ENCODE measurements at regions not wholly inside any gene's neighbourhood (a gene's known extent, or its start where the extent isn't known, plus 50 kb on each side); places are given as distances from the start of the nearest gene placed in this dataset.

DNA sequence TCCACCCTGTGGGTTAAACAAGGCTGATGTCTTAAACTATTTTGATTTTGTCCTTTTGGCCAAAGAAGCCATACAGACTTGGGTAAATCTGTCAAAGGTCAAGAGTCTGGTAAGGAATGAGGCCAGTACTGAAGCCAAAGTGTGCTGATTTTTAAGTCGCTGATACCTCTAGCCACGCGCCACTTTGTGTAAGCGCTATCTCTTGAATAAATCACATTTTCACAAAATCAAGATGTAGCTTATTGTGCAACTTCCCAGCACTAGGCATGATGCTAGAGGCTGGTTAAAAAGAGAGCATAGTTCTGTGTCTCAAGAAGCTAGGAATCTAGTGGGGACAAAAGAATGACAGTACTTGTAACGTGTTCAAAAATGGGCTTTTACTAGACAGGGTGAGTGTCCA lies 510.6 kb upstream of the RAB6C start:
- H3K4me3 ChIP-seq (ENCODE audit: low read length in 2 of 2) = no peak overlapping the region
- no peak for DNase-seq (ENCODE audit: low read depth in 6 of 9, low spot score in 9 of 9)
- no peak overlapping the region for H3K27ac ChIP-seq (ENCODE audit: low read depth in 1 of 2, low read length in 1 of 2)
- 95% methylated on average over 5 of the region's 5 CpGs for WGBS
- no peaks in the 10 kb centered on the region for H3K9me3 ChIP-seq (ENCODE audit: control insufficient read depth in 2 of 2, insufficient read depth in 1 of 2, low read length in 1 of 2)
- no peaks in the 10 kb centered on the region for H3K4me1 ChIP-seq (ENCODE audit: control insufficient read depth in 2 of 2, insufficient read depth in 2 of 2, low read length in 2 of 2)
- H3K36me3 ChIP-seq (ENCODE audit: control insufficient read depth in 2 of 2, insufficient read depth in 2 of 2, low read length in 1 of 2) = no peaks in the 10 kb centered on the region
- no peaks in the 10 kb centered on the region for H3K27me3 ChIP-seq (ENCODE audit: control insufficient read depth in 2 of 2, insufficient read depth in 1 of 2, low read length in 1 of 2)

DNA sequence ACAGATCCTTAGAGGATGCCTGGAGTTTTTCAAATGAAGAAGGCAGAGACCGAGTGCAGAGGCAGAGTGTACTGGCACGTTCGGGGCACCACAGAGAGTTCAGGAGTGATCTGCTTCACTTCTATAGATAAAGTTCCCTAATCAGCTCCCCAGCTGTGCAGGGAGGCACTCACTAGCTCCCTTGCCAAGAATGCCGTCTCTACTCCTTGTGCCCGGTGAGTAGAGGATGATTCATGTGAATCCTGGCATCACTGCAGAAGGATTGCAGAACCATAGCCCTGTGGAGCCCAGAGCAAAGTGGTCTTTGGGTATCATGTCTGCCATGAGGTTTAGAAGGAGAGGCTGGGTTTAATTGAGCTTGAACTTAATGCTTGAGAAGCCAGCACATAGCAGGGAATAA lies 510.1 kb upstream of the RAB6C start:
- no peaks in the 10 kb centered on the region for H3K27me3 ChIP-seq (ENCODE audit: control insufficient read depth in 2 of 2, insufficient read depth in 1 of 2, low read length in 1 of 2)
- no peaks in the 10 kb centered on the region for H3K9me3 ChIP-seq (ENCODE audit: control insufficient read depth in 2 of 2, insufficient read depth in 1 of 2, low read length in 1 of 2)
- H3K4me1 ChIP-seq (ENCODE audit: control insufficient read depth in 2 of 2, insufficient read depth in 2 of 2, low read length in 2 of 2) = no peaks in the 10 kb centered on the region
- H3K4me3 ChIP-seq (ENCODE audit: low read length in 2 of 2) = no peak overlapping the region
- no peak for DNase-seq (ENCODE audit: low read depth in 6 of 9, low spot score in 9 of 9)
- H3K36me3 ChIP-seq (ENCODE audit: control insufficient read depth in 2 of 2, insufficient read depth in 2 of 2, low read length in 1 of 2) = no peaks in the 10 kb centered on the region
- H3K27ac ChIP-seq (ENCODE audit: low read depth in 1 of 2, low read length in 1 of 2) = no peak overlapping the region
- 78% methylated on average over 5 of the region's 5 CpGs for WGBS

DNA sequence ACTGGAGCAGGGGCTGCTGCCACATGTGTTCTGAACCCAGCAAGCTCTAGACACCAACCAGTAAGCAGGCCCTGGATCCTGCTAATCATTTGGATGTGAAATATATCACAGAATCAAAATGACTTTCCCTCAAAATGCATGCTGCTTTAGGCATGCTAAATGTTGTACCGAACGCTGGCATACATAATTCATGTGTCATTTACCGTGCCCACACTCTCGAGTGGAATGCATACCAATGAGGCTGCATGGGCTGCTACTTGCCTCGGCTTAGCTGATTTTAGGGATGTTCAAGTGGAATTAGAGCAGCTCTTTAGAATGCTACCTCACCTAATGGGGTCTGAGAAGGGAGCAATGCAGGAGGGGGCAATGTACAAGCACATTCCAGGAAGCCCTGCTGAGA lies 509.6 kb upstream of the RAB6C start:
- WGBS = 92% methylated on average over 5 of the region's 5 CpGs
- Histone ChIP-seq H3K9me3 (ENCODE audit: control insufficient read depth in 2 of 2, insufficient read depth in 1 of 2, low read length in 1 of 2) (no peaks in the 10 kb centered on the region), H3K27ac (ENCODE audit: low read depth in 1 of 2, low read length in 1 of 2) (no peak overlapping the region), H3K4me3 (ENCODE audit: low read length in 2 of 2) (no peak overlapping the region), H3K36me3 (ENCODE audit: control insufficient read depth in 2 of 2, insufficient read depth in 2 of 2, low read length in 1 of 2) (no peaks in the 10 kb centered on the region), H3K4me1 (ENCODE audit: control insufficient read depth in 2 of 2, insufficient read depth in 2 of 2, low read length in 2 of 2) (no peaks in the 10 kb centered on the region), H3K27me3 (ENCODE audit: control insufficient read depth in 2 of 2, insufficient read depth in 1 of 2, low read length in 1 of 2) (no peaks in the 10 kb centered on the region)
- DNase-seq (ENCODE audit: low read depth in 6 of 9, low spot score in 9 of 9) = no peak

DNA sequence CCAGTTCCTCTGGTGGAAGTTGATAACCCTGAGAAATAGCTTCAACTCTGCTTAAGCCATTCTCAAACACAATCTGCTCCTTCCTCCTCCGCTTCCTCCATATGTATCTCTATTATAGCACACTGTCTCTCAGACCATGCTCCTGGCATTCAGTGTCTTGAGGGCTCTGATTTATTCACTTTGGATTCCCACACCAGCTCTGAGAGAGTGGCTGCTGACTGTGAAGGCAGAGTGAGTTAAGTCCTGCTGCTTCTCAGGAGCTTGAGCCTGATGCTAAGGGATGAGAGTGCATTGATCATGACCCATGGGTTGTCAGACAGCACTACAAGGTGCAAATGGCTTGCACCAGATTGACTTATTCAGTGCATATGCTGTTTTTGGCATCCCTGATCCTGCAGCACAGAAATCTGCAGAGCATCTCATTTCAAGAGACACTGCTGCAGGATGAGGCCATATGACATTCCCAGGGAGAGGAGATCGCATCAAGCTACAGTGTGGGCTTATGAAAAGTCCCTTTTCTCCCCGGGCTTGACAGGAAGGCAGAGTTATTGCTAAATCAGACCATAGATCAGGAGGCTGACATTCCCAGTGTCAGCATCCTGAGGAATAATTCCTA lies 500.5 kb upstream of the RAB6C start:
- WGBS = 74% methylated on average over 3 of the region's 3 CpGs
- no peak overlapping the region for H3K4me3 ChIP-seq (ENCODE audit: low read length in 2 of 2)
- H3K27me3 ChIP-seq (ENCODE audit: control insufficient read depth in 2 of 2, insufficient read depth in 1 of 2, low read length in 1 of 2) = no peaks in the 10 kb centered on the region
- H3K36me3 ChIP-seq (ENCODE audit: control insufficient read depth in 2 of 2, insufficient read depth in 2 of 2, low read length in 1 of 2) = no peaks in the 10 kb centered on the region
- H3K4me1 ChIP-seq (ENCODE audit: control insufficient read depth in 2 of 2, insufficient read depth in 2 of 2, low read length in 2 of 2) = no peaks in the 10 kb centered on the region
- H3K9me3 ChIP-seq (ENCODE audit: control insufficient read depth in 2 of 2, insufficient read depth in 1 of 2, low read length in 1 of 2) = no peaks in the 10 kb centered on the region
- no peak for DNase-seq (ENCODE audit: low read depth in 6 of 9, low spot score in 9 of 9)
- no peak overlapping the region for H3K27ac ChIP-seq (ENCODE audit: low read depth in 1 of 2, low read length in 1 of 2)

DNA sequence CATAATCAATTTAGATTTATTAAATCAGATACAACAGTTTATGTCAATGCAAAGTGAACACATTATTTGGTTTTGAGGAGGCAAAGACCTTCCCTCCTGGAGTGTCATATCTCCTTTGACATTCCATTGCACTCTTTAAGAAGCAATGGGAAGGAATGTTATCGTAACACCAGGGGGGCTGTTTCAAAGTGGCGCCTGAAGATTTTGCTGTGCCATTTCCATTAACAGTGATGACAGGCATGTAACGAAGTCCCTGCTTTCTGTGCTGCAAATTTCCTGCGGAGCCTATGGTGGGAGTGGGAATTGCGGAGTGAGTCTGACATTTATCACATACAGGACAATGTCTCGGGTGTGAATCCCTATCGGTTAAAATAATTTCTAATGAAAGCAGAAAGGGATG lies 499.6 kb upstream of the RAB6C start:
- Histone ChIP-seq H3K9me3 (ENCODE audit: control insufficient read depth in 2 of 2, insufficient read depth in 1 of 2, low read length in 1 of 2) (no peaks in the 10 kb centered on the region), H3K36me3 (ENCODE audit: control insufficient read depth in 2 of 2, insufficient read depth in 2 of 2, low read length in 1 of 2) (no peaks in the 10 kb centered on the region), H3K27ac (ENCODE audit: low read depth in 1 of 2, low read length in 1 of 2) (no peak overlapping the region), H3K4me1 (ENCODE audit: control insufficient read depth in 2 of 2, insufficient read depth in 2 of 2, low read length in 2 of 2) (no peaks in the 10 kb centered on the region), H3K27me3 (ENCODE audit: control insufficient read depth in 2 of 2, insufficient read depth in 1 of 2, low read length in 1 of 2) (no peaks in the 10 kb centered on the region), H3K4me3 (ENCODE audit: low read length in 2 of 2) (no peak overlapping the region)
- WGBS = 91% methylated on average over 7 of the region's 7 CpGs
- no peak for DNase-seq (ENCODE audit: low read depth in 6 of 9, low spot score in 9 of 9)

DNA sequence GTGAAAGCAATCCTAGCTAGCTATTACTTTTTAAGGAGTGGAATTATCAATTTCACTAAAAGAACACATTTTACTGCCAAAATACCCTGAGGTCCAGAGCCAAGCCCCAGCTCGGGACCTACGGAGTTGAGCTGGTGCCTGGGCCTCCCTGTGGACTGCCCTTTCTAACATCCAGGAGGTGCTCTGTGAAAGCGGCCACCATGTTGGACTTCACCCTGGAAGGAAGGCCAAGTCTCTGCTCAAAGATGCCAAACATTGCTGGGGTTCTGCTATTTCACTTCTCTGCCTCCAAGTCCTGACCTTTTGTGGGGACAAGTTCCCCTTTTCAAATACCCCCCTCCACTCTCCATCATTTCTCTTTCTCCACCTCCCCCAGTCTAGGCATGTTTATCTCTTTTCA lies 498.7 kb upstream of the RAB6C start:
- H3K4me3 ChIP-seq (ENCODE audit: low read length in 2 of 2) = no peak overlapping the region
- no peaks in the 10 kb centered on the region for H3K4me1 ChIP-seq (ENCODE audit: control insufficient read depth in 2 of 2, insufficient read depth in 2 of 2, low read length in 2 of 2)
- H3K9me3 ChIP-seq (ENCODE audit: control insufficient read depth in 2 of 2, insufficient read depth in 1 of 2, low read length in 1 of 2) = no peaks in the 10 kb centered on the region
- DNase-seq (ENCODE audit: low read depth in 6 of 9, low spot score in 9 of 9) = no peak
- WGBS = 96% methylated on average over 3 of the region's 3 CpGs
- no peaks in the 10 kb centered on the region for H3K36me3 ChIP-seq (ENCODE audit: control insufficient read depth in 2 of 2, insufficient read depth in 2 of 2, low read length in 1 of 2)
- H3K27me3 ChIP-seq (ENCODE audit: control insufficient read depth in 2 of 2, insufficient read depth in 1 of 2, low read length in 1 of 2) = no peaks in the 10 kb centered on the region
- no peak overlapping the region for H3K27ac ChIP-seq (ENCODE audit: low read depth in 1 of 2, low read length in 1 of 2)

DNA sequence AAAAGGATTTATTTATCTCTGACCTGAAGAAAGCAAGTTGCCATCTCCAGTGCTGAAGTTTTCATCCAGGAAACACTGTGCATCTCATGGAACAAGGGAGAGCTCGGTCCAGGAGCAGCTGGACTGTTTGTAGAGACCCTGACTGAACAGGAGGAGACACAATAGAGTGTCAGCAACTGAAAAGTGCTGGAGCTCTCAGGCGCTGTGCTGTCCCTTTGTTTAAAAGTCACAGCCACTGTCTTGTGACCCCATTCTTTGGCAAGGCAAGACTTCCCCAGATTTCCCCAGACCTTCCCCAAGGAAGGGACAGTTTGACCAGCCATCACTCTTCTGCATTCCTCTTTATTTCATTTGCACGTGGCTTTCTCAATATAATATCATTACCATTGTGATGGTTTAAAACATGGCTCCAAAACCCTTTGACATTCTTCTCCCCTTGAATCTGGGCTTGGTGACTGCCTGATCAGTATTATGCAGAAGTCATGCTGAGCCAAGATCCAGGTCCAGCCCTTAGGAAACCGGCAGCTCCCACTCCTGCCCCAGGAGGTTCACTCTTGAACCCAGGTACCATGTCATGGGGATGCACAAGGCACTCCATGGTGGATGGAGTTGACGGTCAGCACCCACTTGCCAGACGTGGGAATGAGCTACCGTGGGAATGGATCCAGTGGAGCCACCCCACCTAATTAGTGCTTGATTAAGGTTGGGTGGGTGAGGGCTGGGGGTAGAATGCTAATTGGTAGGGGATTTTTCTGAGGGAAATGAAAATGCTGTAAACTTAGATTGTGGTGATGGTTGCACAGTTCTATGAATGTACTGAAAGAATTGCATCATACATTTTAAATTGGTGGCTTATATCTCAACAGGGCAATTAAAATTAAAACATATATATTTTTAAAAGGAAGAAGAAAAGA lies 497.9 kb upstream of the RAB6C start:
- no peak overlapping the region for H3K27ac ChIP-seq (ENCODE audit: low read depth in 1 of 2, low read length in 1 of 2)
- no peak overlapping the region for H3K4me3 ChIP-seq (ENCODE audit: low read length in 2 of 2)
- H3K36me3 ChIP-seq (ENCODE audit: control insufficient read depth in 2 of 2, insufficient read depth in 2 of 2, low read length in 1 of 2) = no peaks in the 10 kb centered on the region
- H3K4me1 ChIP-seq (ENCODE audit: control insufficient read depth in 2 of 2, insufficient read depth in 2 of 2, low read length in 2 of 2) = no peaks in the 10 kb centered on the region
- DNase-seq (ENCODE audit: low read depth in 6 of 9, low spot score in 9 of 9) = no peak
- 91% methylated on average over 7 of the region's 7 CpGs for WGBS
- H3K9me3 ChIP-seq (ENCODE audit: control insufficient read depth in 2 of 2, insufficient read depth in 1 of 2, low read length in 1 of 2) = no peaks in the 10 kb centered on the region
- H3K27me3 ChIP-seq (ENCODE audit: control insufficient read depth in 2 of 2, insufficient read depth in 1 of 2, low read length in 1 of 2) = no peaks in the 10 kb centered on the region

DNA sequence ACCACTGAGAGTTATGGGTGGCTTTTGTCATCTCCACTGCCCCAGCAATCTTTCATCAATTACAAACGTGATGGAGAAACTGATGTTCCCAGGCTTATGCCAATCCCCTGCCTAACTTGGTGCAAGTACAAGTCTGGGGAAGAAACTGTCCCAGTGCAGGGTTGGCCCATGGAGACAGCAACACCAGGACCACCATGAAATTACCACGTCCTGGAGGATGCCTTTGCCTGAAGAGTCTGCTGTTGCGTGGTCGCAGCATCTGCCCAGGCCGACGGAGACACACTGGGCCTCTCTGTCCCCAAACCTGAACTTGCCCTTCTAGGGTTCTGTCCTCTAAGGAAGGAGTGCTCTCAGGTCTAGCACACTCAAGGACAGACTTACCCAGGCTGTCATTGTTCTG lies 496.8 kb upstream of the RAB6C start:
- no peak overlapping the region for H3K4me3 ChIP-seq (ENCODE audit: low read length in 2 of 2)
- 95% methylated on average over 6 of the region's 6 CpGs for WGBS
- H3K27ac ChIP-seq (ENCODE audit: low read depth in 1 of 2, low read length in 1 of 2) = no peak overlapping the region
- no peaks in the 10 kb centered on the region for H3K9me3 ChIP-seq (ENCODE audit: control insufficient read depth in 2 of 2, insufficient read depth in 1 of 2, low read length in 1 of 2)
- no peak for DNase-seq (ENCODE audit: low read depth in 6 of 9, low spot score in 9 of 9)
- no peaks in the 10 kb centered on the region for H3K4me1 ChIP-seq (ENCODE audit: control insufficient read depth in 2 of 2, insufficient read depth in 2 of 2, low read length in 2 of 2)
- no peaks in the 10 kb centered on the region for H3K27me3 ChIP-seq (ENCODE audit: control insufficient read depth in 2 of 2, insufficient read depth in 1 of 2, low read length in 1 of 2)
- no peaks in the 10 kb centered on the region for H3K36me3 ChIP-seq (ENCODE audit: control insufficient read depth in 2 of 2, insufficient read depth in 2 of 2, low read length in 1 of 2)

DNA sequence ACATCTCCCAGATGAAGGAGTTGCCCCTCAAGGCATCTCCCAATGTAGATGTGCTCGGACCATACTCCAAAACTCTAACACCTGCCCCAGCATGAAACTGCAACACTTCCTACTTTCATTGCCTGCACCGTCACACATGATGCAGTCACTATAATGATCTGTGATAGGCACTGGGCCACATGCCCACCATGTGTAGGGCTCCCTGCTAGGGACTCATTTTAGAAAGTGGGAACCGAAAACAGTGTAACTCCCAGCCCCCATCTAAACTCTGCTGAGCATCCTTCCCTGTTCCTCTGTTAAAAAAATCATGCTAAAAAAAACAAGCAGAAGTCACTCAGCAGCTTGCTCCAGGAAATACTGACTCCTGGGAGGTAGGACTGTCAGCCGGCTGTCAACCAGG lies 496.1 kb upstream of the RAB6C start:
- no peaks in the 10 kb centered on the region for H3K36me3 ChIP-seq (ENCODE audit: control insufficient read depth in 2 of 2, insufficient read depth in 2 of 2, low read length in 1 of 2)
- 66% methylated on average over 4 of the region's 4 CpGs for WGBS
- H3K27me3 ChIP-seq (ENCODE audit: control insufficient read depth in 2 of 2, insufficient read depth in 1 of 2, low read length in 1 of 2) = no peaks in the 10 kb centered on the region
- no peak overlapping the region for H3K27ac ChIP-seq (ENCODE audit: low read depth in 1 of 2, low read length in 1 of 2)
- H3K4me1 ChIP-seq (ENCODE audit: control insufficient read depth in 2 of 2, insufficient read depth in 2 of 2, low read length in 2 of 2) = no peaks in the 10 kb centered on the region
- no peak overlapping the region for H3K4me3 ChIP-seq (ENCODE audit: low read length in 2 of 2)
- peak in 1 of 9 donors; percentile 9 for DNase-seq (ENCODE audit: low read depth in 6 of 9, low spot score in 9 of 9)
- no peaks in the 10 kb centered on the region for H3K9me3 ChIP-seq (ENCODE audit: control insufficient read depth in 2 of 2, insufficient read depth in 1 of 2, low read length in 1 of 2)

Measured in thymus (tissue), 11 donors.